Erythroblast (primary cell): ENCODE measurements at regions not wholly inside any gene's neighbourhood (a gene's known extent, or its start where the extent isn't known, plus 50 kb on each side); places are given as distances from the start of the nearest gene placed in this dataset.

Experiments used
- DNase-seq, 2 experiments: peaks; one replicate each; lab custom pipeline; 2025; lab: John Stamatoyannopoulos, UW
- GATA1 ChIP-seq: IDR thresholded peaks from 2 replicates; pipeline ENCODE4 v1.6.1; 2011; ENCODE audit warnings: low read depth, mild to moderate bottlenecking, control low read depth, low read length, moderate library complexity
- POLR2A ChIP-seq: IDR thresholded peaks from 2 replicates; pipeline ENCODE4 v1.6.1; 2011; ENCODE audit warnings: mild to moderate bottlenecking, low read length

DNA sequence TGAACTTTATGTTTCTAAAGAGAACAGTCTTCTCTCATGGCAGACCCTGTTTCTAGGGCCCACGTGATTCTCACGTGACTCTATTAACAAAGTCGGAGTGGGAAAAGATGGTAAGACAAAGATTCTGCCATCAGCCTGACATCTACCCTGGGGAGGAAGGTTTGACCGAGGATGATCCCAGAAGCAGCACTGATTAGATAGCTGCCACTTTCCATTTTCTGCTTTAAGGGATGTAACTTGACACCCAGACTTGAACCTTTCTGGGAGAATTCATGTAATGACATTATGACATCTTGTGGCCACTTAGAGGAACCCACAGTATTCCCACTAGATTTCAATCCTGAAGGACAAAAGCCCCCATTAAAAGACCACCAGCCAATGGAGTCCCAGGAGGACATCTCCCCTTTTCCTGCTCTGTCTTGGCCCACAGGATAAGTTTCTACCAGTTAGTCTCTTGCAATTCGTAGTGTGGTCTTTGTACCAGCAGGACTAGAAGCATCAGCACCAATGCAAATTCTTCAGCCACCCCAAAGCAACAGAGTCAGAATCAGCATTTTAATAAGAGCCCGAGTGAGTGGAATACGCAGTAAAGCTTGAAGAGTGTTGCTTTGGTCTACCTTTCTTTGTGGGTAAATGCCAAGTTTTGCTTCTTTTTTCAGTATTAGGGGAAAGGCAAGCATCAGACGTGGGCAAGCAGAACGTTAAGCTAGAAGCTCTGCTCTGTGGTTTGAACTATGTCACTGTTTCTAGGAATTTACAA, 480.5 kb upstream of the PROK2 start:
- TF ChIP-seq GATA1 (no peak), POLR2A (no peak)
- DNase-seq = peak; percentile 10 to 24

DNA sequence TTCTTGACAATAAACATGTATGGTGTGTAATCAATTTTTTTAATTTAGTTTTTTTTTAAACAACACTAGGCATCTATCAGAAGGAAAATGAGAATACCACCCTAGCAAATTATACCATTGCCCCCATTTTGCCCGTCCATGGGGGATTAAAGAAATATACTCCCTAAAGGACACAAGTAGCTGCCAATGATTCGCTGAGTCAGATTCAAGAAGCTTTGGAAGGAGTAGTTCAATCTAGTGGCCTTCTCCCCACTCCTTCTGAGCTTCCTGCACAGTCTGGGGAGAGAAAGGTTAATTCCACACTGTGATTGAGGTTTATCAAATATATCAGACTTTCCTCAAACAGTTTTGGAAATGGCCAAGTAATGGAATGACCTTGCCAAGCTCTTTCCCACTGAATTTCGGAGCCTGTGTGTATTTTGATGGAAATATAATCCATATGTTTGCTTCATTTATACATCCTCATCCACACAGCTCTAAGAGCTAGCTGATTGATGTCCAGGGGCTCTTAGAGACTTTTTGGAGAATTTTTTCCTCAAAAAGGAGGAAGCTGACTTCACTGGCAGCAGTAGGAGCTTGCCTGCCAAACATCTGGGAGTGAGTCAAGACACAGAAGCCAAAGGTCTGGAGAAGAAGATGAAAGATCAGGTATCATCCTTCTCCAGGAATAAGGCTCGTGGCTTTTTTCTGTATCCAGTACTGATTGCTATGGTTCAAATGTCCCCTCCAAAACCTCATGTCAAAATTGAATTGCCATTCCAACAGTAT, 478.5 kb upstream of the PROK2 start:
- DNase-seq = no peak
- no peak for TF ChIP-seq POLR2A
- no peak for TF ChIP-seq GATA1

DNA sequence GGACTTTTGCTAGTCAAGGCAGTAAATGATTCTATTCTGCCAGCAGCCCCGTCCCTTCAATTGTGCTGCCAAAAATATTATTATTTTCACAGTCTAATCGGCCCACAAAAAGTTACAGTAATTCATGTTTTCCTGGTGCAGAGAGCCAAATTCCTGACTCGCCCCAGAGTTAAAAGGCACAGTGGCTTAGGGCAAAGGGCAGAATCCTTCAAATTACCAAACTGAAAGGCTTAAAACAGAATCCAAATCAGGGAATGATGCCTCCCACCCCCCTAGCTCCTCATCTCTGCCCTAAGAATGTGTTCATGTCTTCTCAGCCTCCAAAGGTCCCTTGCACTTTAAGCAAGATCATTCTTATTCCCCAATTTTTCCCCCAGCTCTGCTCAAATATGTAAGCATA, 477.8 kb upstream of the PROK2 start:
- TF ChIP-seq GATA1 (no peak), POLR2A (no peak)
- DNase-seq = no peak

DNA sequence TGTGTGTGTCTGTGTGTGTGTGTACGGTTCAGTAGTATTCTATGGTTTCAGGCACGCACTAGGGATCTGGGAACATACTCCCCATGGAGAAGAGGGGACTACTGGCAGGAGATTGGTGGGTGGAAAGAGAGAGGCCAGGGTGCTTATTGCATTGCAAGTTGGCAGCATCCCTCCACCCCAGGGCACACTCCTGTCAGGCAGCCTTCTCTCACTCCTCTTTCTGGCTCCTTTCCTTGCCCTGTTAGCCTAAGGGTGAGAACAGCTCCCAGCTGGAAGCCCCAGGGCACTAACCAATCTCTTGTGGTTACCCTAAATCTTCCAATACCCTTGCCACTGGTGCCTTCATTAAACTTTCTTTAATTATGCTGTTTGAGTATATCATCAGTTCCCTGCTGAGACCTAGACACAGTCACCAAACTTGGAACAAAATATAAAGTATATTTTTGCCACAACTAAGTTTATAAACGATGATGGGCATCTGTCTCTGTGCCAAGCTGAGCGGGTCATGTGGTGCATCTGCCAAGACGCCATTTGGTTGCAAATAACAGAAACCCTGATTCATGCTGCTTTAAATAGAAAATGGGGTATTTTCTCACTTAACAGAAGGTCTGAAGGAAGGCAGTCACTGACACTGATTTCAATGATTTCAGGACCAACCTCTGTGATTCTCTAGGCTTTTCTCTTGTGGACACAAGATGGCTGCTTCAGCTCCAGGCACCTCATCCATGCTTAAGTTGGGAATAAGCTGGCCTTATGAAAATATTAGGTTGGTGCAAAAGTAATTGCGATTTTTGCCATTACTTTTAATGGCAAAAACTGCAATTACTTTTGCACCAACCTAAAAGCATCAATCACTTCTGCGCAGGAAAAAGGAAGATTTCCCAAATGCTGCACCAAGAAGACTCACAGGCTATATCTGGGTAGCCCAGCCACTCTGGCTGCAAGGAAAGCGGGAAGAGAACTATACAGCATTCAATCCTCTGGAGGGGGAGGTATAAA, 476.9 kb upstream of the PROK2 start:
- no peak for DNase-seq
- TF ChIP-seq GATA1 (no peak), POLR2A (no peak)

DNA sequence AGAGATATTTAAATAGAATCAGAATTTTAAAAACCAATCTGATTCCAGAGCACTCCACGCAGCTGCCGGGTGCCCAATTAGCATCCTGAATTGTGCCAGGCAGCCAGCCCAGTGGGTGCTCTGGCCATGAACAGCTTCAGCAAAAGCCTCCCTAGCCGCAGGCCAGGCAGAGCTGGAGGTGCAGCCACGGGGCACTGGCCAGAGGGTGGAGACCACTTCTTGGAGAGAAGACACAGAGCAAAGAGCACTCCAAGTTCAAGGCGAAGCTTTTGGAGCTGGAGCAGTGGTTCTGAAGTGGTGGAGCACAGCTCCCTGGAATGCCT, 475.6 kb upstream of the PROK2 start:
- no peak for DNase-seq
- no peak for TF ChIP-seq POLR2A
- no peak for TF ChIP-seq GATA1

DNA sequence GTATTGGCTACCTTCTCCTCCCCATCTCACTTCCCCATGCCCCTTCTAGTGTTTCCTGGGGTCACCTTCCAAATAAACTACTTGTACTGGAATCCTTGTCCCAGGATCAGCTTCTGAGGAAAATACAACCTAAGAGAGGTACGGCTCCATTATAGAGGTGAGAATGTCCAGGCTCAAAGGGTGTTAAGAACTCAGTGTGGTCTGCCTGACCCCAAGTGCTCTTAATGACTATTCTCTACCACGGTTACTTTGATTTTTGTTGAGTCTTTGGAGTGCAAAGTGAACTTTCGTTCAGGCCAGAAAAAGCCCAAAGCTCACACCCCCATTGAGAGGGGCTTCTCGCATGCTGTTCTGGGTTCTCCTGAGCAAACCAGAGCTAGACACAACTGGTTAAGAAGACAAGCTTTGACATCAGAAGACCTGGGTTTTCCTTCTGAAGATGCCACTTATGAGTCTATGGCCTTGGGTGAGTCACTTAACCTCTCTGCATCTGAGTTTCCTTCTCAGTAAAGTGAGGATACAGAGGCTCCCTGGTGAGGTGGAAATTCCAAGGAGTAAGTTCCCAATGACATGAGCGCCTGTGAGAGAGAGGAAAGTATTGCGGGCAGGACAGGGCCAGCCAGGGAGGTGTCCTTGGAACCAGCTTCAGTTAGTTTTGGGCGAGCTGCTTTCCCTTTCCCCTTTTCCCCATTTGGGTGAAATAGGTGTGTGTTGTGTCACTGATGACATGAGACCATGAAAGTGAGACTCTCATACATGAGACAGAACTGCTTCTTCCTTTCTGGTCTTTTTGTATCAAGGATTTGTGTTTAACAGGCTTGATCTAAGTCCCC, 475.0 kb upstream of the PROK2 start:
- TF ChIP-seq POLR2A (no peak), GATA1 (no peak)
- DNase-seq = no peak

DNA sequence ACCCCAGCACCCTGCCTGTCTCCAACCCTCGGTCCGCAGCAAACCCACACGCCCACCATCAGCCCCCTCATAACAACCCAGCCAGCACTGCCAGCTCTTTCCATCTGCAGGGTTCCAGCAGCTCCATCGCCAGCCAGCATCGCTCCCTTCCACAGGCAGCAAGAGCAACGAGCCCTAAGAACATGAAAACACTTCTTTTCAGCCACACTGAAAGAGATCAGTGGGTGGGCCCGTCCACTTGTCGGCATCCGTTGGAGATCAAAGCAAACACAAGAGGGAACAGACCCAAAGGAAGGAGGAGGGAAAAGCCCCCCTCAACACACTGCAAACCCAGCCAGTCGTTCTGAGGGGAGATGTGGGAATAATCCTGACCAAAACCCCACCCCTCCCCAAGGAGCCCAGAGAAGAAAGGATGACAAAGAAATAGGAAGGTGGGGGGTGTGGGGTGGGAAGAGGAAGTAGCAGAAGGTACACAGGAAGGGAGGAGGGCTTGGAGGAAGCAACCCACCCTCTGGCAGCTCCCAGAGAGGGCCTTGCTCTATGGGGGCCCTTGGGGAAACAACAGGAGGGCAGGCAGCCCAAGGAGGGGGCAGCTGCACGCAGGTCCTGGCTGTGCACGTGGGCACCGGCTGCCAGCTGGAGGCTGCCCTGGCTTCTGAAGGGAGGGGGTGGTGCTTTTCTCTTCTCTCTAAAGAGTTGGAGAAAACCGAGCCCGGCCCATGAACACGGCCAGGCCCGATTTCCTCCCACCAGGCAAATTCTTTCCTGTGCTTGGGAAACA, 473.6 kb upstream of the PROK2 start:
- TF ChIP-seq GATA1 (no peak), POLR2A (no peak)
- DNase-seq = no peak

DNA sequence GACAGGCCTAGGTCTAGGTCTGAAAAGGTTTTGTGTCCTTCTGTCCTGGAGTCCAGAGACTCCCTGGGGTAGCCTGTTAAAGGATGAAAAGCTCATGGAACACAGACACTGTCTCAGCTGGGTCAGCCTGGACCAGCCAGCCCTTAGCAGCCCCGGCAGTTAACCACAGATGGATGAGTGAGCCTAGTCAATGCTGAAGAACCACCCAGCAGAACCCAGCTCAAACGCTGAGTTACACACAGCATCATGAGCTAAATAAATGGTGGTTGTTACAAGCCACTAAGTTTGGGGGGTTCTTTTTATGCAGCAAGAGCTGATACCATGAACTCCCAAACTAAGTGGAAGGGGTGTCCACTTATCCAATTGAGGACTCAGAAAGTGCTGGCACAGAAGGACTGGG, 472.8 kb upstream of the PROK2 start:
- DNase-seq = no peak
- TF ChIP-seq POLR2A = no peak
- no peak for TF ChIP-seq GATA1

DNA sequence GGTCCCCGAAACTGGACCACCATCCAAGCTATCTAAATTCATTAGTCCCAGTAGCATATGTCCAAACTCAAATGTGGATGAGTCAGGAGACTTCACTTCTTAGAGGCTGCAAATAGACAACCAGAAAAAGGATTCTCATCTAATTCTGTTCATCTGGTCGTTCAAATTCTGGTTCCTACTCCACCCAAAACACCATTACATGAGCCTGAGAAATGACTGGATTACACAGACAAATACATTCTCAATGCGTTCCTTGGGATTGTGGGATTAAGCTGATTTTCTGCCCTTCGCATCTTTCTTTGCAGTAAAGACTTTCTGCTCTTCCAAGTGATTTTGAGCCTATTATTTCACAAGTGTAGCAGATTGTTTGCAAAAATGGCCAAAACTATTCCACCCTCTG, 472.3 kb upstream of the PROK2 start:
- no peak for TF ChIP-seq POLR2A
- no peak for DNase-seq

DNA sequence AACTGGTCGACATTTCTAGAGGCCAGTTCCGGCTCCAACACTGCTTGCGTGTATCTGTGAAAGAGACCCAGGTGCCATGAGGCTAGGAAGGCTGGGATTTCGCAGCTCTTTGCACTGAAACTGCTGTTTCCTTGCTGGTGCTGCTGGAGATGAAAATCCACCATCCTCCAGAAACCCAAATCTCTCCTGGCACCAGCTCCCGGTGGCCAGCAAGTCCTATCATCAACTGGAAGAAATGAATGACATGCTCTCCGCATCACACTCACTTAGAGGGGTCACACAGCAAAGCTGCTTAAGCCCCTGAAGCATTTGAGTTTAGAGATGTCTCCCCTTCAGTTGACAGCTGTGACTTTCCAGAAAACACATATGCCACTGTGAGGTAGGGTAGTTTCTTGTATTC, 471.8 kb upstream of the PROK2 start:
- TF ChIP-seq GATA1 (no peak), POLR2A (no peak)
- DNase-seq = no peak

DNA sequence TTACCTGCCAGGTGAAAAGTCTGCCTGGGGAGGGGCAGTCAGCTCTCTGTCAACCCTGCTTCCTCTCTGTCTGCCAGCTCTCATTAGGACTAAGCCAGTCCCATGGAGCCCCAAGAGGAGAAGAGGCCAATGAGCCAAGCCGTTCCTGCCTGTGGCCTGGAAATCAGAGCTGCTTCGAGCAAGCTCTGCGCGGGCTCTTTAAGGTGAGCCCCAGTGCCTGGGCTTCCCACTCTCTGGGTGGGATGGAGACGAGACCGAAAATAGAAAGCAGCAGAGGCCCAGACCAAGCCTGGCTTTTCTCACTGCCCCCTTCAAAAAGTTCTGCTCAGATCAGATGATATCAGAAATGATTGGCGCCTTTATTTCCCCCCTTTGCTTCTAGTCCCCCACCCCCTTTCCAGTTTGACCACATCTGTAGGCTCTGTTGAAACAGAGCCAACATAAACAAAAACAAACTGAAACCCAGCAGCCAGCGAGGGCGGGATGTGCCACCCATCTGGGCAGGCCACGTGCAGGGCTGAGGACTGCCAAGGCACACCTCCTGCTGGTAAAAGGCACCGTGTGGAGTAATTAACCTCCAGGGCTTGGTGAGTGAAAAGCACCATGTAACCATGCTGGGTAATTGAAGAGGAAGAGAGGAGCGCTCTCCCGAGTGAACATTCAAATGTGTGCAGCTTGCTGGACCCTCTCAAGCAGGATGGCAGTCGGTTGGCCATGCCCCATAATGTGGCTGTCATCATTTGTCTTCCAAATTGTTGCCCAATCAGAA, 471.0 kb upstream of the PROK2 start:
- TF ChIP-seq GATA1 (no peak), POLR2A (no peak)
- no peak for DNase-seq
